Astrocyte of the cerebellum (primary cell): ENCODE measurements at regions not wholly inside any gene's neighbourhood (a gene's known extent, or its start where the extent isn't known, plus 50 kb on each side); places are given as distances from the start of the nearest gene placed in this dataset.

Experiments
- DNase-seq: peaks from one replicate; pipeline ENCODE4 v3.0.0-alpha.2; 2011; ENCODE audit warnings: low read depth
- H3K4me3 ChIP-seq: 2 replicates; pipeline ENCODE4 v1.5.1; 2011; ENCODE audit warnings: mild to moderate bottlenecking, low read depth, low read length, moderate library complexity
- in situ Hi-C: cut with HindIII; loops from 2 replicates; pipeline ENCODE4 v1.10.0; 2017; ENCODE audit warnings: low sequenced_read_pairs
- TF ChIP-seq, protein P1 (sequence below): IDR thresholded peaks from 2 replicates; pipeline ENCODE4 v1.5.1; 2012; ENCODE audit warnings: low read length, low read depth, moderate library complexity, mild to moderate bottlenecking; ENCODE audit errors: missing control alignments

DNA sequence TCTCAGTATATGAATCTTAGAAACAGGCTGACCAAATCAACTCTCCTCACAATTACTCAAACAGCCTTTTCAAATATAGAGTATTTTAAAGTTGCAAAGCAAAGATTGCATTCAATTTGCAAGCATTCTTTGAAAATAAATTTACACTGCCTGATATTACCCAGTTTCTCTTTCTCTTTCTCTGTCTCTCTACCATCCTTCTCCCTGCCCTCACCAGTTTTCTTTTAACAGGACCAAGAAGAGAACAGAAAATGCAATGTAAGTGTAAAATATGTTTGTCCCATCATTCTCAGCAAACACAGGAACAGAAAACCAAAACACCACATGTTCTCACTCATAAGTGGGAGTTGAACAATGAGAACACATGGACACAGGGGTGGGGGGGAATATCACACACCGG lies 520.3 kb upstream of the USP15 start:
- TF ChIP-seq, protein P1, sequence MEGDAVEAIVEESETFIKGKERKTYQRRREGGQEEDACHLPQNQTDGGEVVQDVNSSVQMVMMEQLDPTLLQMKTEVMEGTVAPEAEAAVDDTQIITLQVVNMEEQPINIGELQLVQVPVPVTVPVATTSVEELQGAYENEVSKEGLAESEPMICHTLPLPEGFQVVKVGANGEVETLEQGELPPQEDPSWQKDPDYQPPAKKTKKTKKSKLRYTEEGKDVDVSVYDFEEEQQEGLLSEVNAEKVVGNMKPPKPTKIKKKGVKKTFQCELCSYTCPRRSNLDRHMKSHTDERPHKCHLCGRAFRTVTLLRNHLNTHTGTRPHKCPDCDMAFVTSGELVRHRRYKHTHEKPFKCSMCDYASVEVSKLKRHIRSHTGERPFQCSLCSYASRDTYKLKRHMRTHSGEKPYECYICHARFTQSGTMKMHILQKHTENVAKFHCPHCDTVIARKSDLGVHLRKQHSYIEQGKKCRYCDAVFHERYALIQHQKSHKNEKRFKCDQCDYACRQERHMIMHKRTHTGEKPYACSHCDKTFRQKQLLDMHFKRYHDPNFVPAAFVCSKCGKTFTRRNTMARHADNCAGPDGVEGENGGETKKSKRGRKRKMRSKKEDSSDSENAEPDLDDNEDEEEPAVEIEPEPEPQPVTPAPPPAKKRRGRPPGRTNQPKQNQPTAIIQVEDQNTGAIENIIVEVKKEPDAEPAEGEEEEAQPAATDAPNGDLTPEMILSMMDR = no peak
- DNase-seq = no peak
- H3K4me3 ChIP-seq = no peak overlapping the region
- in situ Hi-C loops = no loop called here

DNA sequence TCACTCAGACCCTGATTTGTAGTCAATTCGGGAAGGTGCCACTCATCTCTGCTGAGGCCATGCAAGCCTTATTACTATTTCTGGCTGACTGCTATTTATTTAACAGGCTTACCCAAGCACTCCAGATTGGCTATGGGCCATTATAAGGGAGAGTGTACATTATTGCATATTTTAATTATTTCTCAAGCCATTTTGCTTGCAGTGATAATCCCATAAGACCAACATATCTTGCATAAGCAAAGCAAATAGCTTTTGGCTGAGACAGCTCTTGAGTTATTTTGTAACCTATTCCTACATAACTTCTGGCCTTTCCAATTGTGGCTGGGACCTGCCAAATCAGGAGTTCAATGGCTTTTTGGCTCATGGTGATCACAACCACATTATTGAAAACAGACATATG lies 509.6 kb upstream of the USP15 start:
- in situ Hi-C loops = no loop called here
- DNase-seq = no peak
- no peak overlapping the region for H3K4me3 ChIP-seq
- TF ChIP-seq, protein P1 = no peak

DNA sequence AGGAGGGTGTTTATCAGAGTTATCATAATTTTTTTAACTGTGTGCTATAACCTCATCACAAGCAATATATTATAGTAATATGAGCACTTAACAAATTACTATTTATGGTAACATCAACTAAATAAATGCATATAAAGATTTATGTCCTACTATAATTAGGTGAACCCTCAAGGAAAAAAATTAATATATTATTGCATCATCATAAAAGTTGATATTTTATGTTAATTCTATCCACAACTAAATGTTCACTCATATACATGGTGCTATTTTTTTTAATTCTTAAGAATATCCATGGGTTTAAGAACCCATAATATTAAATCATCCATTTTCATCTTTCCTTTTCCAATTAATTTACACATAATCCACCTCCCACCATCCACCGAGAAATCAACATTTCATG lies 506.0 kb upstream of the USP15 start:
- TF ChIP-seq, protein P1 = no peak
- no peak for DNase-seq
- no peak overlapping the region for H3K4me3 ChIP-seq
- in situ Hi-C loops = no loop called here

DNA sequence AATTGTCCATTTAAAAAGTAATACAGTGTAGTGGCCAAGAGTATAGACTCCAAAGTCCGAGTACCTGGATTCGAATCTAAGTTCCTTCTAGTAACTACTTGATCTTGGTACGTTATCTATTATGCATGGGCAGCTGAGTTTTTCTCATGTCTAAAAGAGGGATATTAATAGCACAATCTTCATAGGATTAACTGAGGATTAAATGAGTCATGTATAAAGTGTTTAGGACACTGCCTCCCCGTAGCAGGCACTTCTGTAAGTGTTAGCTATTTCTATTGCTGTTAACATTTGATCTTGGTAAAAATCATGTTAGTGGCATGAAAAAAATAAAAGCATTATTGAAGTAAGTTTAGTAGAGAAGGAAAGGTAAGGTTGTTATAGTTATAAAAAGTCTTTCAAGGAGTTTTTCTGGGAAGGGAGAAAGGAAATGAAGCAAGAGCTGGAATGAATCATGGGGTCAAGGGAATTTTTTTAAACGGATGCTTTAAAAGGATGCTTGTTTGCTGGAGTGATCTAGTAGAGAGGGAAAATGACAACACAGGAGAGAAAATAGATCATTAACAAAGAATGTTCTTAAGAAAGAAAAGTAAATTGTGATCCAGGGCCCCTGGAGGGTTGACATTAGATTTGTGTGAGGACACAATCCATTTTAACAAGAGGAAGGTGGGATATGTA lies 502.2 kb upstream of the USP15 start:
- no peak for DNase-seq
- TF ChIP-seq, protein P1 = no peak
- in situ Hi-C loops = no loop called here
- H3K4me3 ChIP-seq = no peak overlapping the region

DNA sequence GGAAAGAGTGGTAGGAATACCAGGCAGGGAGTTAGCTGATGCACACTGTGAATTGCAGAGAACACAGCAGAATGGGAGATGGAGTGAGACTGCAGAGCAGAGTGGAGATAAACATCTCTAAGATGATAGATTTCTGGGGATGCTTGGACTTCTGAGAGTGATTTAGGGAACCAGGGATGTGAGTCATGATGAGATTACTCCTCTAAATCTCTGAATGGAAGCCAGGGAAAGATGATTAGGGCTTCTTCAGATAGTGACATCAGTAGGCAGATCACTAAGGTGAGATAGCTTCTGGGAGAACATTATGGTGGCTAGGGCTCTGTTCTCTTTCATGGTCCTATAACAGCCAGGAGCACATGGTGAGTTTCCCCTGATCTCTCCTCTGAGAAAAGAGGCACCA lies 501.5 kb upstream of the USP15 start:
- DNase-seq = no peak
- TF ChIP-seq, protein P1 = no peak
- no peak overlapping the region for H3K4me3 ChIP-seq
- in situ Hi-C loops = no loop called here

DNA sequence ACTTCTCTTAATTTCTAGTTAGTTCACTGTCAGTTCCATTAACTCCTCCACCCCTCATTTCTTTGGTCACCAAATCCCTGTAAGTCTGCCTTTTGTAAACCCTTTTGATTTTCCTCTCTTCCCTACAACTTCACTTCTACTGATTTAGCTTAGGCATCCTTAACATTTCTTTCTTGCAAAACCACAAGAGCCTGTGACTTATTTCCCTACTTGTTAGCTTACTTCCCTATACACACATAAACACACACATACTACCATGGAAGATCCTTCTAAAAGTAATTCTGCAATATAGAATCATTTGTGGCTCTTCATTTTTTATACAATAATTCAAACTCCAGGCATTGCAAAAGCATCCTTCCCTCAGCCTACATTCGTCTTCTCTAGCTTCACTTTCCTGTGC lies 494.3 kb upstream of the USP15 start:
- TF ChIP-seq, protein P1 = no peak
- H3K4me3 ChIP-seq = no peak overlapping the region
- DNase-seq = no peak
- in situ Hi-C loops = no loop called here
